HEK293 (cell line): ENCODE measurements at regions not wholly inside any gene's neighbourhood (a gene's known extent, or its start where the extent isn't known, plus 50 kb on each side); places are given as distances from the start of the nearest gene placed in this dataset.

Experiments used
- AEBP2 ChIP-seq: fragments of 450-650 bp; formaldehyde crosslinking; IDR thresholded peaks from 2 replicates; pipeline ENCODE4 v1.5.1; 2016; ENCODE audit warnings: missing biosample characterization, missing genetic modification characterization, borderline replicate concordance
- FEZF1 ChIP-seq: fragments of 450-650 bp; formaldehyde crosslinking; IDR thresholded peaks from 2 replicates; pipeline ENCODE4 v1.5.1; 2016; ENCODE audit warnings: missing biosample characterization, missing genetic modification characterization
- PATZ1 ChIP-seq: fragments of 450-650 bp; formaldehyde crosslinking; IDR thresholded peaks from 2 replicates; pipeline ENCODE4 v1.5.1; 2016; ENCODE audit warnings: missing biosample characterization, missing genetic modification characterization
- REPIN1 ChIP-seq: fragments of 450-650 bp; formaldehyde crosslinking; IDR thresholded peaks from 2 replicates; pipeline ENCODE4 v1.5.1; 2017; ENCODE audit warnings: missing biosample characterization, missing genetic modification characterization, low read depth
- YY2 ChIP-seq: fragments of 450-650 bp; formaldehyde crosslinking; IDR thresholded peaks from 2 replicates; pipeline ENCODE4 v1.5.1; 2016; ENCODE audit warnings: missing biosample characterization, missing genetic modification characterization
- ZEB2 ChIP-seq: fragments of 450-650 bp; formaldehyde crosslinking; IDR thresholded peaks from 2 replicates; pipeline ENCODE4 v1.5.1; 2016; ENCODE audit warnings: missing biosample characterization, missing genetic modification characterization
- ZNF133 ChIP-seq: fragments of 450-650 bp; formaldehyde crosslinking; IDR thresholded peaks from 2 replicates; pipeline ENCODE4 v1.5.1; 2016; ENCODE audit warnings: missing biosample characterization, missing genetic modification characterization
- ZNF140 ChIP-seq: fragments of 450-650 bp; formaldehyde crosslinking; IDR thresholded peaks from 2 replicates; pipeline ENCODE4 v1.5.1; 2016; ENCODE audit warnings: missing biosample characterization, missing genetic modification characterization
- ZNF157 ChIP-seq: fragments of 450-650 bp; formaldehyde crosslinking; IDR thresholded peaks from 2 replicates; pipeline ENCODE4 v1.5.1; 2016; ENCODE audit warnings: missing biosample characterization, missing genetic modification characterization
- ZNF184 ChIP-seq: fragments of 450-650 bp; IDR thresholded peaks from 2 replicates; pipeline ENCODE4 v1.5.1; 2018; ENCODE audit warnings: missing biosample characterization, mild to moderate bottlenecking, missing genetic modification characterization
- ZNF2 ChIP-seq: fragments of 450-650 bp; formaldehyde crosslinking; IDR thresholded peaks from 2 replicates; pipeline ENCODE4 v1.5.1; 2016; ENCODE audit warnings: missing biosample characterization, missing genetic modification characterization
- ZNF223 ChIP-seq: fragments of 450-650 bp; formaldehyde crosslinking; IDR thresholded peaks from 2 replicates; pipeline ENCODE4 v1.5.1; 2016; ENCODE audit warnings: missing biosample characterization, missing genetic modification characterization
- ZNF311 ChIP-seq: fragments of 450-650 bp; formaldehyde crosslinking; IDR thresholded peaks from 2 replicates; pipeline ENCODE4 v1.5.1; 2017; ENCODE audit warnings: missing biosample characterization, missing genetic modification characterization, borderline replicate concordance
- ZNF449 ChIP-seq: fragments of 450-650 bp; formaldehyde crosslinking; IDR thresholded peaks from 2 replicates; pipeline ENCODE4 v1.5.1; 2017; ENCODE audit warnings: missing biosample characterization, mild to moderate bottlenecking, missing genetic modification characterization, moderate library complexity
- ZNF560 ChIP-seq: fragments of 450-650 bp; formaldehyde crosslinking; IDR thresholded peaks from 2 replicates; pipeline ENCODE4 v1.5.1; 2017; ENCODE audit warnings: missing biosample characterization, missing genetic modification characterization, borderline replicate concordance
- ZNF571 ChIP-seq: fragments of 450-650 bp; formaldehyde crosslinking; IDR thresholded peaks from 2 replicates; pipeline ENCODE4 v1.5.0; 2017; ENCODE audit warnings: missing biosample characterization, missing genetic modification characterization
- ZNF600 ChIP-seq: fragments of 450-650 bp; formaldehyde crosslinking; IDR thresholded peaks from 2 replicates; pipeline ENCODE4 v1.5.1; 2016; ENCODE audit warnings: missing biosample characterization, missing genetic modification characterization
- ZNF621 ChIP-seq: fragments of 450-650 bp; formaldehyde crosslinking; IDR thresholded peaks from 2 replicates; pipeline ENCODE4 v1.5.1; 2017; ENCODE audit warnings: missing biosample characterization, missing genetic modification characterization
- ZNF623 ChIP-seq: fragments of 450-650 bp; formaldehyde crosslinking; IDR thresholded peaks from 2 replicates; pipeline ENCODE4 v1.5.1; 2016; ENCODE audit warnings: missing biosample characterization, missing genetic modification characterization
- ZNF624 ChIP-seq: fragments of 450-650 bp; formaldehyde crosslinking; IDR thresholded peaks from 2 replicates; pipeline ENCODE4 v1.5.1; 2017; ENCODE audit warnings: missing biosample characterization, missing genetic modification characterization
- ZNF660 ChIP-seq: fragments of 450-650 bp; IDR thresholded peaks from 2 replicates; pipeline ENCODE4 v1.5.1; 2018; ENCODE audit warnings: missing biosample characterization, mild to moderate bottlenecking, missing genetic modification characterization
- ZNF768 ChIP-seq: fragments of 450-650 bp; formaldehyde crosslinking; IDR thresholded peaks from 2 replicates; pipeline ENCODE4 v1.5.1; 2018; ENCODE audit warnings: missing biosample characterization, mild to moderate bottlenecking, missing genetic modification characterization
- ZXDB ChIP-seq: fragments of 450-650 bp; formaldehyde crosslinking; IDR thresholded peaks from 2 replicates; pipeline ENCODE4 v1.5.1; 2016; ENCODE audit warnings: missing biosample characterization, missing genetic modification characterization
- TF ChIP-seq, protein P1 (sequence below): fragments of 450-650 bp; formaldehyde crosslinking; IDR thresholded peaks from 2 replicates; pipeline ENCODE4 v1.5.1; 2016; ENCODE audit warnings: missing biosample characterization, missing genetic modification characterization
- TF ChIP-seq, protein P2 (sequence below): fragments of 450-650 bp; formaldehyde crosslinking; IDR thresholded peaks from 2 replicates; pipeline ENCODE4 v1.5.1; 2017; ENCODE audit warnings: missing biosample characterization, missing genetic modification characterization
- TF ChIP-seq, protein P3 (sequence below): fragments of 450-650 bp; formaldehyde crosslinking; IDR thresholded peaks from 2 replicates; pipeline ENCODE4 v1.5.1; 2016; ENCODE audit warnings: missing biosample characterization, missing genetic modification characterization, borderline replicate concordance
- TF ChIP-seq, protein P4 (sequence below): fragments of 450-650 bp; formaldehyde crosslinking; IDR thresholded peaks from 2 replicates; pipeline ENCODE4; 2016; ENCODE audit warnings: missing biosample characterization, missing genetic modification characterization

DNA sequence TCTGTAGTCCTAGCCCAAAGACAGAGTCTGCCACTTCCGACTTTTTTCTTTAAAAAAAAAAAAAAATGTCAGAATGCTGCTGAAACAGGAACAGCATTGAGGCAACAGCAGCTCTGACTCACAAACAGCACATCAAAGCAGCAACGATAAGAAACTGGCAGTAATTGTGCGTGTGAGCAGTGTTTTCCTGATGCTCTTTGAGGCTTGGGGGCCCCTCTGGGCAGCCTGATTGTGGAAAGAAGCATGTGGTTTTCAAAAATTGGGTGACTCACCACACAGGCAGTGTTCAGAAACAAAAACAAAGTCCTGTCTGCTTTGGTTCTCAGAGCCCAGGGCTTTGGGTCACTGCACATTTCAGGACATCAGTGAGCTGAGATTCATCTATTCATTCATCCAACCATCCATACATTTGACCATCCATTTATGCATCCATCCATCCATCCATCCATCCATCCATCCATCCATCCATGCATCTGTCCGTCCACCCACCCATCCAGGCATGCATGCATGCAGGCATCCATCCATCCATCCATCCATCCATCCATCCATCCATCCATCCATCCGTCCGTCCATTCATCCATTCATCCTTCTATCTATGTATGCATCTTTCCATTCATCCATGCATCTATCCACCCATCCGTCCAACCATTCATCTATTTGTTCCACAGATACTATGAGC is 308.4 kb downstream of the RPLP1 start (continued):
- TF ChIP-seq ZNF133 (tag by site-specific recombination) (peak; percentile 19; the same call in 1 of the 2 replicates), ZNF223 (tag by site-specific recombination) (0 out of 2 replicates have a peak, but pooled peaks have one; percentile 37), ZNF311 (tag by site-specific recombination) (peak; percentile 62; the same call in 1 of the 2 replicates), ZNF184 (tag by site-specific recombination) (peak; percentile 91), ZNF768 (no peak), ZEB2 (tag by site-specific recombination) (peak; percentile 80), ZNF449 (tag by site-specific recombination) (peak; percentile 41; the same call in 1 of the 2 replicates), ZNF600 (tag by site-specific recombination) (0 out of 2 replicates have a peak, but pooled peaks have one; percentile 23), FEZF1 (tag by site-specific recombination) (peak; percentile 88), ZNF571 (tag by site-specific recombination) (peak; percentile 75; the same call in 1 of the 2 replicates), ZXDB (tag by site-specific recombination) (peak; percentile 32; the same call in 1 of the 2 replicates), ZNF621 (tag by site-specific recombination) (no peak), ZNF157 (tag by site-specific recombination) (peak; percentile 50), ZNF140 (no peak), ZNF560 (tag by site-specific recombination) (no peak), ZNF624 (no peak), ZNF660 (tag by site-specific recombination) (peak; percentile 99), PATZ1 (tag by site-specific recombination) (peak; percentile 65), AEBP2 (tag by site-specific recombination) (no peak), REPIN1 (tag by site-specific recombination) (no peak), YY2 (tag by site-specific recombination) (0 out of 2 replicates have a peak, but pooled peaks have one; percentile 15), ZNF623 (0 out of 2 replicates have a peak, but pooled peaks have one; percentile 11), ZNF2 (0 out of 2 replicates have a peak, but pooled peaks have one; percentile 13)
- TF ChIP-seq, protein P1, sequence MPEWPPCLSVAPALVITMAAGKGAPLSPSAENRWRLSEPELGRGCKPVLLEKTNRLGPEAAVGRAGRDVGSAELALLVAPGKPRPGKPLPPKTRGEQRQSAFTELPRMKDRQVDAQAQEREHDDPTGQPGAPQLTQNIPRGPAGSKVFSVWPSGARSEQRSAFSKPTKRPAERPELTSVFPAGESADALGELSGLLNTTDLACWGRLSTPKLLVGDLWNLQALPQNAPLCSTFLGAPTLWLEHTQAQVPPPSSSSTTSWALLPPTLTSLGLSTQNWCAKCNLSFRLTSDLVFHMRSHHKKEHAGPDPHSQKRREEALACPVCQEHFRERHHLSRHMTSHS (tag by site-specific recombination) = peak; percentile 77
- TF ChIP-seq, protein P2, sequence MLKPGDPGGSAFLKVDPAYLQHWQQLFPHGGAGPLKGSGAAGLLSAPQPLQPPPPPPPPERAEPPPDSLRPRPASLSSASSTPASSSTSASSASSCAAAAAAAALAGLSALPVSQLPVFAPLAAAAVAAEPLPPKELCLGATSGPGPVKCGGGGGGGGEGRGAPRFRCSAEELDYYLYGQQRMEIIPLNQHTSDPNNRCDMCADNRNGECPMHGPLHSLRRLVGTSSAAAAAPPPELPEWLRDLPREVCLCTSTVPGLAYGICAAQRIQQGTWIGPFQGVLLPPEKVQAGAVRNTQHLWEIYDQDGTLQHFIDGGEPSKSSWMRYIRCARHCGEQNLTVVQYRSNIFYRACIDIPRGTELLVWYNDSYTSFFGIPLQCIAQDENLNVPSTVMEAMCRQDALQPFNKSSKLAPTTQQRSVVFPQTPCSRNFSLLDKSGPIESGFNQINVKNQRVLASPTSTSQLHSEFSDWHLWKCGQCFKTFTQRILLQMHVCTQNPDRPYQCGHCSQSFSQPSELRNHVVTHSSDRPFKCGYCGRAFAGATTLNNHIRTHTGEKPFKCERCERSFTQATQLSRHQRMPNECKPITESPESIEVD (tag by site-specific recombination) = peak; percentile 68; the same call in 1 of the 2 replicates
- TF ChIP-seq, protein P3, sequence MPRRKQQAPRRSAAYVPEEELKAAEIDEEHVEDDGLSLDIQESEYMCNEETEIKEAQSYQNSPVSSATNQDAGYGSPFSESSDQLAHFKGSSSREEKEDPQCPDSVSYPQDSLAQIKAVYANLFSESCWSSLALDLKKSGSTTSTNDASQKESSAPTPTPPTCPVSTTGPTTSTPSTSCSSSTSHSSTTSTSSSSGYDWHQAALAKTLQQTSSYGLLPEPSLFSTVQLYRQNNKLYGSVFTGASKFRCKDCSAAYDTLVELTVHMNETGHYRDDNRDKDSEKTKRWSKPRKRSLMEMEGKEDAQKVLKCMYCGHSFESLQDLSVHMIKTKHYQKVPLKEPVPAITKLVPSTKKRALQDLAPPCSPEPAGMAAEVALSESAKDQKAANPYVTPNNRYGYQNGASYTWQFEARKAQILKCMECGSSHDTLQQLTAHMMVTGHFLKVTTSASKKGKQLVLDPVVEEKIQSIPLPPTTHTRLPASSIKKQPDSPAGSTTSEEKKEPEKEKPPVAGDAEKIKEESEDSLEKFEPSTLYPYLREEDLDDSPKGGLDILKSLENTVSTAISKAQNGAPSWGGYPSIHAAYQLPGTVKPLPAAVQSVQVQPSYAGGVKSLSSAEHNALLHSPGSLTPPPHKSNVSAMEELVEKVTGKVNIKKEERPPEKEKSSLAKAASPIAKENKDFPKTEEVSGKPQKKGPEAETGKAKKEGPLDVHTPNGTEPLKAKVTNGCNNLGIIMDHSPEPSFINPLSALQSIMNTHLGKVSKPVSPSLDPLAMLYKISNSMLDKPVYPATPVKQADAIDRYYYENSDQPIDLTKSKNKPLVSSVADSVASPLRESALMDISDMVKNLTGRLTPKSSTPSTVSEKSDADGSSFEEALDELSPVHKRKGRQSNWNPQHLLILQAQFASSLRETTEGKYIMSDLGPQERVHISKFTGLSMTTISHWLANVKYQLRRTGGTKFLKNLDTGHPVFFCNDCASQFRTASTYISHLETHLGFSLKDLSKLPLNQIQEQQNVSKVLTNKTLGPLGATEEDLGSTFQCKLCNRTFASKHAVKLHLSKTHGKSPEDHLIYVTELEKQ (tag by site-specific recombination) = peak; percentile 53; the same call in 1 of the 2 replicates
- TF ChIP-seq, protein P4, sequence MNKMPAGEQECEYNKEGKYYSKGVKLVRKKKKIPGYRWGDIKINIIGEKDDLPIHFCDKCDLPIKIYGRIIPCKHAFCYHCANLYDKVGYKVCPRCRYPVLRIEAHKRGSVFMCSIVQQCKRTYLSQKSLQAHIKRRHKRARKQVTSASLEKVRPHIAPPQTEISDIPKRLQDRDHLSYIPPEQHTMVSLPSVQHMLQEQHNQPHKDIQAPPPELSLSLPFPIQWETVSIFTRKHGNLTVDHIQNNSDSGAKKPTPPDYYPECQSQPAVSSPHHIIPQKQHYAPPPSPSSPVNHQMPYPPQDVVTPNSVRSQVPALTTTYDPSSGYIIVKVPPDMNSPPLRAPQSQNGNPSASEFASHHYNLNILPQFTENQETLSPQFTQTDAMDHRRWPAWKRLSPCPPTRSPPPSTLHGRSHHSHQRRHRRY (tag by site-specific recombination) = 0 out of 2 replicates have a peak, but pooled peaks have one; percentile 54
